ENCODE measurements at regions not wholly inside any gene's neighbourhood (a gene's known extent, or its start where the extent isn't known, plus 50 kb on each side); places are given as distances from the start of the nearest gene placed in this dataset.

GRCh38 chr6:14694308-14694707, 551.6 kb upstream of the JARID2 start:
- TF ChIP-seq, protein P1, sequence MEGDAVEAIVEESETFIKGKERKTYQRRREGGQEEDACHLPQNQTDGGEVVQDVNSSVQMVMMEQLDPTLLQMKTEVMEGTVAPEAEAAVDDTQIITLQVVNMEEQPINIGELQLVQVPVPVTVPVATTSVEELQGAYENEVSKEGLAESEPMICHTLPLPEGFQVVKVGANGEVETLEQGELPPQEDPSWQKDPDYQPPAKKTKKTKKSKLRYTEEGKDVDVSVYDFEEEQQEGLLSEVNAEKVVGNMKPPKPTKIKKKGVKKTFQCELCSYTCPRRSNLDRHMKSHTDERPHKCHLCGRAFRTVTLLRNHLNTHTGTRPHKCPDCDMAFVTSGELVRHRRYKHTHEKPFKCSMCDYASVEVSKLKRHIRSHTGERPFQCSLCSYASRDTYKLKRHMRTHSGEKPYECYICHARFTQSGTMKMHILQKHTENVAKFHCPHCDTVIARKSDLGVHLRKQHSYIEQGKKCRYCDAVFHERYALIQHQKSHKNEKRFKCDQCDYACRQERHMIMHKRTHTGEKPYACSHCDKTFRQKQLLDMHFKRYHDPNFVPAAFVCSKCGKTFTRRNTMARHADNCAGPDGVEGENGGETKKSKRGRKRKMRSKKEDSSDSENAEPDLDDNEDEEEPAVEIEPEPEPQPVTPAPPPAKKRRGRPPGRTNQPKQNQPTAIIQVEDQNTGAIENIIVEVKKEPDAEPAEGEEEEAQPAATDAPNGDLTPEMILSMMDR (IDR thresholded peaks at IDR 0.05) = no peak
- TF ChIP-seq POLR2AphosphoS5 (IDR thresholded peaks at IDR 0.05) (no peak), POLR2A (IDR thresholded peaks at IDR 0.05) (no peak)
